Kidney (tissue), 13 donors: ENCODE measurements at regions not wholly inside any gene's neighbourhood (a gene's known extent, or its start where the extent isn't known, plus 50 kb on each side); places are given as distances from the start of the nearest gene placed in this dataset.

Experiments used
- DNase-seq, 5 donors: peaks; one replicate each; pipeline ENCODE4 v3.0.0-alpha.2; 2013 to 2020
- FAIRE-seq: peaks from 2 replicates; lab custom pipeline; 2012; peaks lifted over from hg19 to GRCh38; lab: Jason Lieb, UNC
- H3K27ac ChIP-seq, 2 donors: one replicate each; pipeline ENCODE4 v1.7.0; 2013; ENCODE audit warnings: low read depth in 2 of 2, low read length in 2 of 2, inconsistent platforms in 1 of 2
- H3K27me3 ChIP-seq: one replicate; pipeline ENCODE4 v1.7.1; 2013; ENCODE audit warnings: low read length, inconsistent platforms; ENCODE audit not compliant: control insufficient read depth, insufficient read depth
- H3K36me3 ChIP-seq, 3 donors: one replicate each; pipeline versions ENCODE4 v1.7.0 to v1.7.1; 2013; ENCODE audit warnings: low read length in 3 of 3, control low read depth in 1 of 3, inconsistent platforms in 1 of 3; ENCODE audit not compliant: insufficient read depth in 3 of 3, control insufficient read depth in 2 of 3
- H3K4me1 ChIP-seq, 3 donors: one replicate each; pipeline versions ENCODE4 v1.7.0 to v1.7.1; 2013; ENCODE audit warnings: low read length in 3 of 3, inconsistent platforms in 1 of 3, low read depth in 1 of 3; ENCODE audit not compliant: control insufficient read depth in 2 of 3, insufficient read depth in 2 of 3
- H3K4me3 ChIP-seq, 3 donors: one replicate each; pipeline versions ENCODE4 v1.7.0 to v1.8.1; 2013; ENCODE audit warnings: low read length in 3 of 3, control low read depth in 1 of 3, inconsistent platforms in 1 of 3
- H3K9ac ChIP-seq, 3 donors: one replicate each; pipeline versions ENCODE4 v1.7.0 to v1.7.1; 2013; ENCODE audit warnings: low read length in 3 of 3, control low read depth in 1 of 3, inconsistent platforms in 1 of 3
- H3K9me3 ChIP-seq, 3 donors: one replicate each; pipeline versions ENCODE4 v1.7.0 to v1.7.1; 2013; ENCODE audit warnings: low read length in 3 of 3, control low read depth in 1 of 3, inconsistent platforms in 1 of 3; ENCODE audit not compliant: control insufficient read depth in 2 of 3, insufficient read depth in 1 of 3
- CTCF ChIP-seq: IDR thresholded peaks from 3 replicates; pipeline ENCODE4 v1.5.1; 2012; ENCODE audit warnings: mild to moderate bottlenecking, moderate library complexity, borderline replicate concordance; ENCODE audit not compliant: insufficient read depth; ENCODE audit errors: extremely low read depth
- intact Hi-C: fragments of 100-400 bp; cut with DNase I; formaldehyde crosslinking; loops from one replicate; pipeline ENCODE4 v1.11.1; 2022
- donor health status: control.
- donor health status: control.
- donor health status: control.
- donor health status: control.
- donor health status: control.
- donor health status: DM: yes; HTN: yes; CAD: no.
- donor health status: Normal renal cell carcinoma (clear cell type).

- TF ChIP-seq CTCF: no peak
- Histone ChIP-seq H3K27ac (no peak overlapping the region), H3K36me3 (no peaks in the 10 kb centered on the region), H3K9me3 (peaks cover 0 to 12% (median 0%) of the 10 kb centered on the region in 3 donors), H3K27me3 (no peaks in the 10 kb centered on the region), H3K4me3 (no peak overlapping the region), H3K9ac (no peak overlapping the region), H3K4me1 (no peaks in the 10 kb centered on the region)
- FAIRE-seq (no peak), DNase-seq (no peak)
- intact Hi-C loops: no loop called here
Measured at GRCh38 chr4:103802766-103803165, 83.0 kb upstream of the TACR3 start.

- Histone ChIP-seq H3K27me3 (no peaks in the 10 kb centered on the region), H3K4me1 (no peaks in the 10 kb centered on the region), H3K27ac (no peak overlapping the region), H3K9ac (no peak overlapping the region), H3K9me3 (peaks cover 0 to 12% (median 0%) of the 10 kb centered on the region in 3 donors), H3K4me3 (no peak overlapping the region), H3K36me3 (no peaks in the 10 kb centered on the region)
- no peak for DNase-seq
- no peak for TF ChIP-seq CTCF
- no peak for FAIRE-seq
- intact Hi-C loops: no loop called here
Measured at GRCh38 chr4:103787057-103787456, 67.3 kb upstream of the TACR3 start.

GRCh38 chr4:103786593-103786992, 66.8 kb upstream of the TACR3 start:
- intact Hi-C loops: no loop called here
- Histone ChIP-seq H3K27ac (no peak overlapping the region), H3K36me3 (no peaks in the 10 kb centered on the region), H3K27me3 (no peaks in the 10 kb centered on the region), H3K9me3 (peaks cover 0 to 12% (median 0%) of the 10 kb centered on the region in 3 donors), H3K4me3 (no peak overlapping the region), H3K4me1 (no peaks in the 10 kb centered on the region), H3K9ac (no peak overlapping the region)
- no peak for TF ChIP-seq CTCF
- FAIRE-seq (no peak), DNase-seq (no peak)

- Histone ChIP-seq H3K27me3 (no peaks in the 10 kb centered on the region), H3K36me3 (no peaks in the 10 kb centered on the region), H3K4me1 (no peaks in the 10 kb centered on the region), H3K9ac (no peak overlapping the region), H3K27ac (no peak overlapping the region), H3K4me3 (no peak overlapping the region), H3K9me3 (peaks cover 0 to 12% (median 0%) of the 10 kb centered on the region in 3 donors)
- FAIRE-seq (no peak), DNase-seq (peak in 2 of 5 donors; percentile 4 to 11)
- no peak for TF ChIP-seq CTCF
- intact Hi-C loops: no loop called here
Measured at GRCh38 chr4:103786014-103786413, 66.2 kb upstream of the TACR3 start.
